WTC11 (cell line): ENCODE measurements at regions not wholly inside any gene's neighbourhood (a gene's known extent, or its start where the extent isn't known, plus 50 kb on each side); places are given as distances from the start of the nearest gene placed in this dataset.

Experiments
- ATAC-seq: fragments of 200-7000 bp; cut with Tn5 transposase; 2 replicates; pipeline ENCODE4 v1.10.0; 2021; ENCODE audit warnings: mild to moderate bottlenecking, moderate library complexity
- CTCF ChIA-PET: fragments of 300-600 bp; sonication (Branson Sonifier 250); formaldehyde crosslinking; loops from one replicate; lab custom pipeline; 2021; ENCODE audit warnings: antibody characterized with exemption; lab: Charles Lee
- POLR2A ChIA-PET: fragments of 350-600 bp; sonication (Branson Sonifier 250); formaldehyde crosslinking; loops from one replicate; lab custom pipeline; 2021; ENCODE audit warnings: antibody characterized with exemption; lab: Charles Lee
- DNase-seq: peaks from one replicate; pipeline ENCODE4 v3.0.0; 2021; ENCODE audit warnings: low spot score
- H3K27ac Mint-ChIP-seq: 2 replicates; pipeline ENCODE4 v1.8.0; 2021; ENCODE audit warnings: mixed read lengths
- H3K27me3 Mint-ChIP-seq: 2 replicates; pipeline ENCODE4 v1.8.0; 2021; ENCODE audit warnings: low read depth, mild to moderate bottlenecking, moderate library complexity, mixed read lengths
- H3K36me3 Mint-ChIP-seq: 2 replicates; pipeline ENCODE4 v1.8.0; 2021; ENCODE audit warnings: mixed read lengths
- H3K4me1 Mint-ChIP-seq: 2 replicates; pipeline ENCODE4 v1.8.0; 2022; ENCODE audit warnings: mixed read lengths
- H3K4me3 Mint-ChIP-seq: 2 replicates; pipeline ENCODE4 v1.8.0; 2021; ENCODE audit warnings: mild to moderate bottlenecking, moderate library complexity, mixed read lengths
- H3K9me3 Mint-ChIP-seq: 2 replicates; pipeline ENCODE4 v1.8.0; 2021; ENCODE audit warnings: mixed read lengths
- FOXJ3 ChIP-seq: sonication (generic); formaldehyde crosslinking; IDR thresholded peaks from 2 replicates; pipeline ENCODE4 v1.9.0; 2021; ENCODE audit warnings: missing genetic modification reagents, mild to moderate bottlenecking, borderline replicate concordance
- GRHL2 ChIP-seq: fragments of 250-450 bp; sonication (Bioruptor Pico); IDR thresholded peaks from 2 replicates; pipeline ENCODE4 v1.8.0; 2022; ENCODE audit warnings: mild to moderate bottlenecking, moderate library complexity; ENCODE audit not compliant: insufficient replicate concordance, severe bottlenecking
- KAT7 ChIP-seq: sonication (generic); formaldehyde crosslinking; IDR thresholded peaks from 2 replicates; pipeline ENCODE4 v1.8.1; 2023; ENCODE audit warnings: missing genetic modification reagents, mild to moderate bottlenecking, borderline replicate concordance
- MYBL2 ChIP-seq: sonication (generic); formaldehyde crosslinking; IDR thresholded peaks from 2 replicates; pipeline ENCODE4 v1.8.1; 2023; ENCODE audit warnings: mild to moderate bottlenecking, moderate library complexity, missing genetic modification reagents
- NR2C2 ChIP-seq: sonication (generic); formaldehyde crosslinking; IDR thresholded peaks from 2 replicates; pipeline ENCODE4 v1.8.0; 2022; ENCODE audit warnings: mild to moderate bottlenecking, missing genetic modification reagents
- RELA ChIP-seq: sonication (generic); formaldehyde crosslinking; IDR thresholded peaks from 2 replicates; pipeline ENCODE4 v1.8.1; 2022; ENCODE audit warnings: missing genetic modification reagents, mild to moderate bottlenecking, borderline replicate concordance
- SP1 ChIP-seq: sonication (generic); formaldehyde crosslinking; conservative IDR thresholded peaks from 2 replicates; pipeline ENCODE4 v1.8.1; 2022; ENCODE audit warnings: missing genetic modification reagents
- ZBTB21 ChIP-seq: sonication (generic); formaldehyde crosslinking; IDR thresholded peaks from 2 replicates; pipeline ENCODE4 v1.8.1; 2023; ENCODE audit warnings: mild to moderate bottlenecking, missing genetic modification reagents, borderline replicate concordance
- ZNF138 ChIP-seq: sonication (generic); formaldehyde crosslinking; conservative IDR thresholded peaks from 2 replicates; pipeline ENCODE4 v1.8.1; 2022; ENCODE audit warnings: mild to moderate bottlenecking, moderate library complexity, missing genetic modification reagents
- ZNF317 ChIP-seq: sonication (generic); formaldehyde crosslinking; IDR thresholded peaks from 2 replicates; pipeline ENCODE4 v1.8.1; 2023; ENCODE audit warnings: low read depth, mild to moderate bottlenecking, moderate library complexity, missing genetic modification reagents, borderline replicate concordance
- TF ChIP-seq, protein P1 (sequence below): sonication (generic); formaldehyde crosslinking; IDR thresholded peaks from 2 replicates; pipeline ENCODE4 v1.8.0; 2023; ENCODE audit warnings: missing genetic modification reagents, mild to moderate bottlenecking, borderline replicate concordance
- TF ChIP-seq, protein P2 (sequence below): sonication (generic); formaldehyde crosslinking; IDR thresholded peaks from 2 replicates; pipeline ENCODE4 v1.8.0; 2023; ENCODE audit warnings: mild to moderate bottlenecking, missing genetic modification reagents
- TF ChIP-seq, protein P3 (sequence below): sonication (generic); formaldehyde crosslinking; IDR thresholded peaks from 2 replicates; pipeline ENCODE4 v1.8.1; 2022; ENCODE audit warnings: missing genetic modification reagents, borderline replicate concordance
- TF ChIP-seq, protein P4 (sequence below): fragments of 250-450 bp; sonication (Bioruptor Pico); IDR thresholded peaks from 2 replicates; pipeline ENCODE4 v1.9.0; 2021; ENCODE audit warnings: moderate library complexity, mild to moderate bottlenecking, inconsistent platforms, borderline replicate concordance
- TF ChIP-seq, protein P5 (sequence below): sonication (generic); formaldehyde crosslinking; IDR thresholded peaks from 2 replicates; pipeline ENCODE4 v1.8.1; 2023; ENCODE audit warnings: mild to moderate bottlenecking, moderate library complexity, missing genetic modification reagents
- TF ChIP-seq, protein P6 (sequence below): sonication (generic); formaldehyde crosslinking; IDR thresholded peaks from 2 replicates; pipeline ENCODE4 v1.8.1; 2023; ENCODE audit warnings: mild to moderate bottlenecking, missing genetic modification reagents, moderate library complexity

DNA sequence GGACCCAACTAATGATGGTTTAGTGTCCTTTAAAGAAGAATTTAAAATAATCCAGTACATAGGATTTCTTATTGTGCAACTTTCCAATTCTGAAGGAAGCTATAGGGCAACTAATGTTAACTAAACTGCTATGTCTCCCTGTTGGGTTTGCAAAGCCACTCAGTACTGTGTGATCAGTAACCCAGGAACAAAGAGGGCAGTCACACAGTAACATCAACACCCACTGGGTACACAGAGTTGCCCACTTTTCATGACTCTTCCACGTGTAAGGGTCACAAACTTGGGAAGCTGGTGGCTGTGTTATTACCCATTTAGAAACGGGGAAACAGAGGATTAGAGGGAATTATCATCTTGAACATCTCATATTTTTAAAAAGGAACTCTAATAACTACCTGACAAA, 555.0 kb upstream of the DIPK2B start:
- DNase-seq = no peak
- Mint-ChIP-seq H3K36me3 (peaks cover 8% of the 10 kb centered on the region; the same call in 1 of the 2 replicates), H3K4me1 (peaks cover 25% of the 10 kb centered on the region), H3K27ac (no peak overlapping the region), H3K27me3 (no peaks in the 10 kb centered on the region), H3K4me3 (no peak overlapping the region), H3K9me3 (no peaks in the 10 kb centered on the region)
- CTCF ChIA-PET = interaction anchor here (1.6 kb wide), 1 partner anchor 433 kb away, joined by 3 read pairs; no protein-coding TSS in a partner anchor
- no peak for ATAC-seq
- no peak for TF ChIP-seq NR2C2
- no peak for TF ChIP-seq MYBL2 (CRISPR knock-in tag)
- no peak for TF ChIP-seq KAT7
- TF ChIP-seq GRHL2 (CRISPR knock-in tag) = no peak
- TF ChIP-seq, protein P1, sequence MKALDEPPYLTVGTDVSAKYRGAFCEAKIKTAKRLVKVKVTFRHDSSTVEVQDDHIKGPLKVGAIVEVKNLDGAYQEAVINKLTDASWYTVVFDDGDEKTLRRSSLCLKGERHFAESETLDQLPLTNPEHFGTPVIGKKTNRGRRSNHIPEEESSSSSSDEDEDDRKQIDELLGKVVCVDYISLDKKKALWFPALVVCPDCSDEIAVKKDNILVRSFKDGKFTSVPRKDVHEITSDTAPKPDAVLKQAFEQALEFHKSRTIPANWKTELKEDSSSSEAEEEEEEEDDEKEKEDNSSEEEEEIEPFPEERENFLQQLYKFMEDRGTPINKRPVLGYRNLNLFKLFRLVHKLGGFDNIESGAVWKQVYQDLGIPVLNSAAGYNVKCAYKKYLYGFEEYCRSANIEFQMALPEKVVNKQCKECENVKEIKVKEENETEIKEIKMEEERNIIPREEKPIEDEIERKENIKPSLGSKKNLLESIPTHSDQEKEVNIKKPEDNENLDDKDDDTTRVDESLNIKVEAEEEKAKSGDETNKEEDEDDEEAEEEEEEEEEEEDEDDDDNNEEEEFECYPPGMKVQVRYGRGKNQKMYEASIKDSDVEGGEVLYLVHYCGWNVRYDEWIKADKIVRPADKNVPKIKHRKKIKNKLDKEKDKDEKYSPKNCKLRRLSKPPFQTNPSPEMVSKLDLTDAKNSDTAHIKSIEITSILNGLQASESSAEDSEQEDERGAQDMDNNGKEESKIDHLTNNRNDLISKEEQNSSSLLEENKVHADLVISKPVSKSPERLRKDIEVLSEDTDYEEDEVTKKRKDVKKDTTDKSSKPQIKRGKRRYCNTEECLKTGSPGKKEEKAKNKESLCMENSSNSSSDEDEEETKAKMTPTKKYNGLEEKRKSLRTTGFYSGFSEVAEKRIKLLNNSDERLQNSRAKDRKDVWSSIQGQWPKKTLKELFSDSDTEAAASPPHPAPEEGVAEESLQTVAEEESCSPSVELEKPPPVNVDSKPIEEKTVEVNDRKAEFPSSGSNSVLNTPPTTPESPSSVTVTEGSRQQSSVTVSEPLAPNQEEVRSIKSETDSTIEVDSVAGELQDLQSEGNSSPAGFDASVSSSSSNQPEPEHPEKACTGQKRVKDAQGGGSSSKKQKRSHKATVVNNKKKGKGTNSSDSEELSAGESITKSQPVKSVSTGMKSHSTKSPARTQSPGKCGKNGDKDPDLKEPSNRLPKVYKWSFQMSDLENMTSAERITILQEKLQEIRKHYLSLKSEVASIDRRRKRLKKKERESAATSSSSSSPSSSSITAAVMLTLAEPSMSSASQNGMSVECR (CRISPR knock-in tag) = no peak
- TF ChIP-seq, protein P2, sequence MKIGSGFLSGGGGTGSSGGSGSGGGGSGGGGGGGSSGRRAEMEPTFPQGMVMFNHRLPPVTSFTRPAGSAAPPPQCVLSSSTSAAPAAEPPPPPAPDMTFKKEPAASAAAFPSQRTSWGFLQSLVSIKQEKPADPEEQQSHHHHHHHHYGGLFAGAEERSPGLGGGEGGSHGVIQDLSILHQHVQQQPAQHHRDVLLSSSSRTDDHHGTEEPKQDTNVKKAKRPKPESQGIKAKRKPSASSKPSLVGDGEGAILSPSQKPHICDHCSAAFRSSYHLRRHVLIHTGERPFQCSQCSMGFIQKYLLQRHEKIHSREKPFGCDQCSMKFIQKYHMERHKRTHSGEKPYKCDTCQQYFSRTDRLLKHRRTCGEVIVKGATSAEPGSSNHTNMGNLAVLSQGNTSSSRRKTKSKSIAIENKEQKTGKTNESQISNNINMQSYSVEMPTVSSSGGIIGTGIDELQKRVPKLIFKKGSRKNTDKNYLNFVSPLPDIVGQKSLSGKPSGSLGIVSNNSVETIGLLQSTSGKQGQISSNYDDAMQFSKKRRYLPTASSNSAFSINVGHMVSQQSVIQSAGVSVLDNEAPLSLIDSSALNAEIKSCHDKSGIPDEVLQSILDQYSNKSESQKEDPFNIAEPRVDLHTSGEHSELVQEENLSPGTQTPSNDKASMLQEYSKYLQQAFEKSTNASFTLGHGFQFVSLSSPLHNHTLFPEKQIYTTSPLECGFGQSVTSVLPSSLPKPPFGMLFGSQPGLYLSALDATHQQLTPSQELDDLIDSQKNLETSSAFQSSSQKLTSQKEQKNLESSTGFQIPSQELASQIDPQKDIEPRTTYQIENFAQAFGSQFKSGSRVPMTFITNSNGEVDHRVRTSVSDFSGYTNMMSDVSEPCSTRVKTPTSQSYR (CRISPR knock-in tag) = no peak
- no peak for TF ChIP-seq RELA (CRISPR knock-in tag)
- TF ChIP-seq, protein P3, sequence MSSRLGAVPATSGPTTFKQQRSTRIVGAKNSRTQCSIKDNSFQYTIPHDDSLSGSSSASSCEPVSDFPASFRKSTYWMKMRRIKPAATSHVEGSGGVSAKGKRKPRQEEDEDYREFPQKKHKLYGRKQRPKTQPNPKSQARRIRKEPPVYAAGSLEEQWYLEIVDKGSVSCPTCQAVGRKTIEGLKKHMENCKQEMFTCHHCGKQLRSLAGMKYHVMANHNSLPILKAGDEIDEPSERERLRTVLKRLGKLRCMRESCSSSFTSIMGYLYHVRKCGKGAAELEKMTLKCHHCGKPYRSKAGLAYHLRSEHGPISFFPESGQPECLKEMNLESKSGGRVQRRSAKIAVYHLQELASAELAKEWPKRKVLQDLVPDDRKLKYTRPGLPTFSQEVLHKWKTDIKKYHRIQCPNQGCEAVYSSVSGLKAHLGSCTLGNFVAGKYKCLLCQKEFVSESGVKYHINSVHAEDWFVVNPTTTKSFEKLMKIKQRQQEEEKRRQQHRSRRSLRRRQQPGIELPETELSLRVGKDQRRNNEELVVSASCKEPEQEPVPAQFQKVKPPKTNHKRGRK (CRISPR knock-in tag) = no peak
- TF ChIP-seq, protein P4, sequence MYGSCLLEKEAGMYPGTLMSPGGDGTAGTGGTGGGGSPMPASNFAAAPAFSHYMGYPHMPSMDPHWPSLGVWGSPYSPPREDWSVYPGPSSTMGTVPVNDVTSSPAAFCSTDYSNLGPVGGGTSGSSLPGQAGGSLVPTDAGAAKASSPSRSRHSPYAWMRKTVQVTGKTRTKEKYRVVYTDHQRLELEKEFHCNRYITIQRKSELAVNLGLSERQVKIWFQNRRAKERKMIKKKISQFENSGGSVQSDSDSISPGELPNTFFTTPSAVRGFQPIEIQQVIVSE (CRISPR knock-in tag) = no peak
- POLR2A ChIA-PET = no interaction called here

DNA sequence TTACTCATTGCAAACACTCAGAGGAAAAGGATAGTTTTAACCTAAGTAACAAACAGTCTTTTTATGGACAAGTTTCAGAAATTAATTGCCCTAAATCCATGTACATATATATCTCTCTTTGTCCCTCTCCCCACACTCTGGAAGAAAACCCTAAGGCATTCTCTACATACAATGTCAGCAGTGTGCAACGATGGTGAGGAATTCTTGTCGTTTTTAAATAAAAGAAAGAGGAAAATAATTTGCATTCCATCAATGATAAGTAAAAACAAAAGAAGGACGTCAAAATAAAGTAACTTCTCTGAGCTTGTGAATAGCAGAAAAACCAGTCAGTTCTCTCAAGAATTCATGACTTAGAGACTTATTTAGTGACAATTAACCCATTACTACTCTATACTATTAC, 550.5 kb upstream of the DIPK2B start:
- peak overlapping the region; percentile 27; the same call in 1 of the 2 replicates for H3K27ac Mint-ChIP-seq
- POLR2A ChIA-PET = no interaction called here

More for the DNA sequence above, 550.5 kb upstream of the DIPK2B start:
- ATAC-seq (no peak), DNase-seq (no peak)
- CTCF ChIA-PET = interaction anchor here (0.6 kb wide), 1 partner anchor 627 kb away, joined by 3 read pairs; no protein-coding TSS in a partner anchor
- no peaks in the 10 kb centered on the region for H3K9me3 Mint-ChIP-seq
- H3K4me1 Mint-ChIP-seq = peaks cover 13% of the 10 kb centered on the region
- no peak overlapping the region for H3K4me3 Mint-ChIP-seq
- H3K27me3 Mint-ChIP-seq = no peaks in the 10 kb centered on the region
- TF ChIP-seq, protein P5, sequence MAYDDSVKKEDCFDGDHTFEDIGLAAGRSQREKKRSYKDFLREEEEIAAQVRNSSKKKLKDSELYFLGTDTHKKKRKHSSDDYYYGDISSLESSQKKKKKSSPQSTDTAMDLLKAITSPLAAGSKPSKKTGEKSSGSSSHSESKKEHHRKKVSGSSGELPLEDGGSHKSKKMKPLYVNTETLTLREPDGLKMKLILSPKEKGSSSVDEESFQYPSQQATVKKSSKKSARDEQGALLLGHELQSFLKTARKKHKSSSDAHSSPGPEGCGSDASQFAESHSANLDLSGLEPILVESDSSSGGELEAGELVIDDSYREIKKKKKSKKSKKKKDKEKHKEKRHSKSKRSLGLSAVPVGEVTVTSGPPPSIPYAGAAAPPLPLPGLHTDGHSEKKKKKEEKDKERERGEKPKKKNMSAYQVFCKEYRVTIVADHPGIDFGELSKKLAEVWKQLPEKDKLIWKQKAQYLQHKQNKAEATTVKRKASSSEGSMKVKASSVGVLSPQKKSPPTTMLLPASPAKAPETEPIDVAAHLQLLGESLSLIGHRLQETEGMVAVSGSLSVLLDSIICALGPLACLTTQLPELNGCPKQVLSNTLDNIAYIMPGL (CRISPR knock-in tag) = no peak
- no peak for TF ChIP-seq ZNF138 (CRISPR knock-in tag)
- TF ChIP-seq FOXJ3 (CRISPR knock-in tag) = no peak
- no peak for TF ChIP-seq ZBTB21 (CRISPR knock-in tag)
- TF ChIP-seq, protein P6, sequence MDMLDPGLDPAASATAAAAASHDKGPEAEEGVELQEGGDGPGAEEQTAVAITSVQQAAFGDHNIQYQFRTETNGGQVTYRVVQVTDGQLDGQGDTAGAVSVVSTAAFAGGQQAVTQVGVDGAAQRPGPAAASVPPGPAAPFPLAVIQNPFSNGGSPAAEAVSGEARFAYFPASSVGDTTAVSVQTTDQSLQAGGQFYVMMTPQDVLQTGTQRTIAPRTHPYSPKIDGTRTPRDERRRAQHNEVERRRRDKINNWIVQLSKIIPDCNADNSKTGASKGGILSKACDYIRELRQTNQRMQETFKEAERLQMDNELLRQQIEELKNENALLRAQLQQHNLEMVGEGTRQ (CRISPR knock-in tag) = no peak
- no peak for TF ChIP-seq ZNF317 (CRISPR knock-in tag)
- no peak for TF ChIP-seq SP1 (CRISPR knock-in tag)
- peaks cover 10% of the 10 kb centered on the region for H3K36me3 Mint-ChIP-seq
